ENCODE measurements at regions not wholly inside any gene's neighbourhood (a gene's known extent, or its start where the extent isn't known, plus 50 kb on each side); places are given as distances from the start of the nearest gene placed in this dataset.
A peak's percentile ranks its signal among the peaks of the same experiment; 100 is the strongest.
"Not testable (repeated sequence)": the region's sequence is repeated elsewhere in the genome, so short reads cannot be mapped to it uniquely, and the experiment has no call there.

- no peak for FAIRE-seq
- no peak for DNase-seq (ENCODE audit: insufficient read length, low spot score)
Measured at GRCh38 chr10:28892818-28893547, 215.7 kb downstream of the BAMBI start.

GRCh38 chr10:28894146-28894545 lies 216.8 kb downstream of the BAMBI start:
- DNase-seq (ENCODE audit: insufficient read length, low spot score), result no peak
- no peak for FAIRE-seq

- FAIRE-seq; DNase-seq (ENCODE audit: insufficient read length, low spot score): not testable (repeated sequence)
Measured at GRCh38 chr10:28895671-28896070, 218.3 kb downstream of the BAMBI start.

- FAIRE-seq; DNase-seq (ENCODE audit: insufficient read length, low spot score): not testable (repeated sequence)
Measured at GRCh38 chr10:28896791-28897409, 219.6 kb downstream of the BAMBI start.

- DNase-seq (ENCODE audit: insufficient read length, low spot score) (no peak), FAIRE-seq (no peak)
Measured at GRCh38 chr10:28897617-28898464, 220.5 kb downstream of the BAMBI start.

GRCh38 chr10:28902215-28902614 lies 224.9 kb downstream of the BAMBI start:
- DNase-seq (ENCODE audit: insufficient read length, low spot score) (no peak), FAIRE-seq (no peak)

GRCh38 chr10:28903063-28903462 lies 225.7 kb downstream of the BAMBI start:
- no peak for FAIRE-seq
- DNase-seq (ENCODE audit: insufficient read length, low spot score), result no peak

GRCh38 chr10:28903736-28904135 lies 226.4 kb downstream of the BAMBI start:
- FAIRE-seq (no peak), DNase-seq (ENCODE audit: insufficient read length, low spot score) (no peak)

- FAIRE-seq (no peak), DNase-seq (ENCODE audit: insufficient read length, low spot score) (no peak)
Measured at GRCh38 chr10:28905371-28905770, 228.1 kb downstream of the BAMBI start.

- DNase-seq (ENCODE audit: insufficient read length, low spot score) (no peak), FAIRE-seq (no peak)
Measured at GRCh38 chr10:28906011-28906411, 228.7 kb downstream of the BAMBI start.

GRCh38 chr10:28906415-28906814 lies 229.1 kb downstream of the BAMBI start:
- DNase-seq (ENCODE audit: insufficient read length, low spot score) (no peak), FAIRE-seq (no peak)

GRCh38 chr10:28906934-28907333 lies 229.6 kb downstream of the BAMBI start:
- FAIRE-seq (no peak), DNase-seq (ENCODE audit: insufficient read length, low spot score) (no peak)

GRCh38 chr10:28909875-28910274 lies 232.6 kb downstream of the BAMBI start:
- FAIRE-seq, result no peak
- no peak for DNase-seq (ENCODE audit: insufficient read length, low spot score)

- no peak for FAIRE-seq
- DNase-seq (ENCODE audit: insufficient read length, low spot score), result no peak
Measured at GRCh38 chr10:28910956-28911355, 233.6 kb downstream of the BAMBI start.

- not testable (repeated sequence) for FAIRE-seq; DNase-seq (ENCODE audit: insufficient read length, low spot score)
Measured at GRCh38 chr10:28911511-28911910, 234.2 kb downstream of the BAMBI start.

GRCh38 chr10:28912017-28912783 lies 234.9 kb downstream of the BAMBI start:
- DNase-seq (ENCODE audit: insufficient read length, low spot score), result no peak
- no peak for FAIRE-seq

- FAIRE-seq, result no peak
- no peak for DNase-seq (ENCODE audit: insufficient read length, low spot score)
Measured at GRCh38 chr10:28913436-28914237, 236.3 kb downstream of the BAMBI start.

GRCh38 chr10:28914701-28915100 lies 237.4 kb downstream of the BAMBI start:
- DNase-seq (ENCODE audit: insufficient read length, low spot score) (no peak), FAIRE-seq (peak; percentile 13)

GRCh38 chr10:28915989-28916588 lies 238.8 kb downstream of the BAMBI start:
- DNase-seq (ENCODE audit: insufficient read length, low spot score) (no peak), FAIRE-seq (no peak)

All from HTR-8/SVneo (cell line).